GM19239 (cell line): ENCODE measurements at regions not wholly inside any gene's neighbourhood (a gene's known extent, or its start where the extent isn't known, plus 50 kb on each side); places are given as distances from the start of the nearest gene placed in this dataset.
A peak's percentile ranks its signal among the peaks of the same experiment; 100 is the strongest.

Source experiments
- DNase-seq: peaks from one replicate; pipeline ENCODE4 v3.0.0; 2011; ENCODE audit warnings: low spot score; ENCODE audit not compliant: insufficient read length
- FAIRE-seq: peaks from 2 replicates; lab custom pipeline; 2011; peaks lifted over from hg19 to GRCh38; lab: Jason Lieb, UNC

GRCh38 chr2:217723981-217724380, 278.8 kb downstream of the TNS1 start:
- FAIRE-seq (no peak), DNase-seq (no peak)

DNA sequence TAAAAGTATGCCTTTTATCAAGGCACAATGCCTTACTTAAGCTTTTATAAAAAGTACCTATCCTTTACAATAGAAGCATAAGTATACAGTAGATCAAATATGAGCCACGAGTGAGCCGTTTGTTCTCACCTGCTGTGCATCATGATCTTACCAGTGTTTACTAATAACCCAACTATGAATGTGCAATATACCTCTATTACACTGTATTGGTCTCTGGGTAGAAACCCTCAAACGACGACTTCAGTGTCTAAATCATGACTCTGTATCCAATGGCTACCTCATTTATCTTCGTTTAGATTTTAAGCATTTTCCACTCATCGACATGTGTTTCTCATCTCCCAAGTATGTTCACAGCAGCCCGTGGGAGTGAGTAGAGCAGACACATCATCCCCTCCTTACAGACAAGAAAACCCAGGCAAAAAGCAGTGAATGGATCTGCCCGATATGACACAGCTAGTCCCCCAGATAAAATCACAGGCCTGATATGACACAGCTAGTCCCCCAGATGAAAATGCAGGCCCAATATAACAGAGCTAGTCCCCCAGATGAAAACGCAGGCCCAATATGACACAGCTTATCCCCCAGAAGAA, 279.8 kb downstream of the TNS1 start:
- no peak for FAIRE-seq
- DNase-seq: no peak

- FAIRE-seq: no peak
These were observed 285.1 kb downstream of the TNS1 start for GRCh38 chr2:217717646-217718045.

DNA sequence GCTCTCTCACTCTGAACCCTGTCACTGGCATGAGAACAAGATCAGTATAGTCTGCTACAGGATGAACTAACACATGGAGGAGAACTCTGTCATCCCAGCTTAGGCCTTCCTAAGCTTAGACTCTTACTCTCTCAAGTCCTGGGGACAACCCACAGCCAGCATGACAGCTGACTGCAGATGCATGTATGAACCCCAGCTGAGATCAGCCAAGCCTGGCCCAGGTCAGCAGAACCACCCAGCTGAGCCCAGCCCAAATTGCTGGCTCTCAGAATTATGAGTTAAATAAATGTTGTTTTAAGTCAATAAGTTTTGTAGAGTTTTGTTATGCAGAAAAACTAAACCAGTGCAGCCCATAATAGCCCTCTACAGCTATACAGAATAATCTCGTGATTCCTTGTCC, 287.3 kb downstream of the TNS1 start:
- DNase-seq: no peak
- no peak for FAIRE-seq

More at GRCh38 chr2:217717646-217718045, 285.1 kb downstream of the TNS1 start:
- no peak for DNase-seq

GRCh38 chr2:217714287-217714751, 288.5 kb downstream of the TNS1 start:
- no peak for FAIRE-seq

GRCh38 chr2:217713395-217714286, 289.2 kb downstream of the TNS1 start:
- FAIRE-seq (peak; percentile 48), DNase-seq (peak; percentile 40)

More at GRCh38 chr2:217714287-217714751, 288.5 kb downstream of the TNS1 start:
- DNase-seq: no peak

- FAIRE-seq: no peak
These were observed 290.4 kb downstream of the TNS1 start for GRCh38 chr2:217712431-217712830.

DNA sequence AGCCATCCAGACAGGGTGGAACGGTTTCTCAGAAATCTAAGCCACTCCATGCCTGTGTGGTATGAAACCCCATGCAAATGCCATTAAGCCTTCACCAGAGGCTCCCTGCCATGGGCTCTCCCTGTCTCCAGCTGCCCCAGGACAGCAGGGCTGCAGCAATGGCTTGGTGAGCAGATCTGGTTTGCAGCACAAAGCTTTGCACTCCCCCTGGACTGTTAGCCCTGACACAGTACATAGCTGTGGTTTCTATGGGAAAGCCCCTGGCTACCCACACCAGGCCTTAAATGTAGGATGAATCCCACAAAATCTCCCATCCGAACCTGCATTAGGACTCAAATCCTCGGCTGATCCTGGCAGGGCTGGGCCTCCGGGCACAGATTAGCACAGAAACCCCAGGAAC, 291.6 kb downstream of the TNS1 start:
- no peak for FAIRE-seq
- DNase-seq: no peak

More at GRCh38 chr2:217712431-217712830, 290.4 kb downstream of the TNS1 start:
- no peak for DNase-seq

DNA sequence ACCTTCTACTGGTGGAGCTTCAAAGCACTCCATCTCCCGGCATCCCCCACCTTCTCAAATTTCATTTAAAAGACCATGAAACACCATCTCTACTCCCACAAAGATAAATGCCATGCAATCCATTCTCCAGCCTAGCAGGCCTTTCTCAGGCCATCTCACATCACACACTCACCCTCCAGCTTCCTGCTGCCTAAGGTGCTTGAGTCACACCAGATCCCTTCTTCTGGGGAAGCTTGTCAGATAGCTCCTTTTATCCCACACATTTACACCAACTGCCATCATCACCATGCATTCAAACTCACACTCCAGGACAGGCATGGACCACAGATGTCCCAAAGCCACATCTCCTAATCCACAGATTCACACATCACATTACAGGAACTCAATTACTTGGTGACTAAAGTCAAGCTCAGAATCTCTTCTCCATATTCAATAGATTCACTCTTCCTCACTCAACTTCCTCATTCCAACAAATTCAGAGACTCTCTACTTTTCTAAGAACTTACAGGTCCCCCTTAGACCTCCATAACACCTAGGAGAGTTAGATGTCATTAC, 292.5 kb downstream of the TNS1 start:
- DNase-seq (no peak), FAIRE-seq (no peak)

DNA sequence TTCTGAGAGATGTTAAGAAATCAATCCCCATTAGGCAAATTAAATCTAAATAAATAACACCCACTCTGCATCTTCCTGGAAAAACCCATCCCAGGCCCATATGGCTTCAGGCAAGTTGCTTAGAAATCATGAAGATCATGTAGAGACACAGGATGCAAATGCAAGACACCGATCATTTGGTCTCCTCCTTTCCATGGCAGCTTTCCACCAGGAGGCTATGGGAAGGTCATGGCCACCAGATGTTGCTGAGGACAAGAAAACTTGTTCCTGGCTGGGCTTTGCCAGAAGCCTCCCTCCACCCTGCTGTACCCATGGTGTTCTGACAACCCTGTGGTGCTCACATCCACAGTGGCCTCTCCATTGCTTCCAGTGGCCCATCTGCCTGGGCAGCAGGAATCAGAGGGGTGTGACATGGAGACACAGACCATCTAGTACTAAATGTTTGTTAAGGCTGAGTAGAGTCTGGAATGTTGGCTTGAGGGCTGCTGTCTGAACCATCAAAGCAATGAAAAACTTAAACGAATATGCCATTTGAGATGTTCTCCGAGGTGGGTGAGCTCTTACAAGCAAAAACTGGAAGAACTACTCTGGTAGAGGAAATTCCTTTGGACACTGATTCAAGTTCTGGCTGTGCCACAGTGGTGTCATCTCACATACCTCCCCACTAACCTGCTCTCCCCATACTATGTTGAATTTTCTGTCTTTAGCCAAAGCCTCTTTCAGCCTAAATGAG, 293.2 kb downstream of the TNS1 start:
- FAIRE-seq (no peak), DNase-seq (no peak)

GRCh38 chr2:217707131-217707611, 295.6 kb downstream of the TNS1 start:
- DNase-seq (no peak), FAIRE-seq (no peak)

DNA sequence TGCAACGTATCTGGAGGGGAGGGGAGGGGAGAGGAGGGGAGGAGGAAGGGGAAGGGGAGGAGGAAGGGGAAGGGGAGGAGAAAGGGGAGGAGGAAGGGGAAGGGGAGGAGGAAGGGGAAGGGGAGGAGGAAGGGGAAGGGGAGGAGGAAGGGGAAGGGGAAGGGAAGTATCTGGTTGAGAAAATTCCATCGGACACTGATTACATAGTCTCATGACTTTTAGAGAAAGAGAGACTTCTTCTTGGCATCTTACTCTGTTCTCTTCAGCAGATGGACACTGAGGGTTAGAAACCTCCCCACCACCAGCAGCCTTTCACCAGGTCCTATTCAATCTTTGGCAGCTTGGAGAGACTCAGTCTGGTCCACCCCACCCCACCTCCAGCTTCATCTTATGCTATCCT, 296.3 kb downstream of the TNS1 start:
- FAIRE-seq (no peak), DNase-seq (no peak)

- DNase-seq (no peak), FAIRE-seq (no peak)
These were observed 296.7 kb downstream of the TNS1 start for GRCh38 chr2:217706095-217706494.

- FAIRE-seq (no peak), DNase-seq (no peak)
These were observed 297.3 kb downstream of the TNS1 start for GRCh38 chr2:217705461-217705860.

GRCh38 chr2:217703999-217704398, 298.8 kb downstream of the TNS1 start:
- DNase-seq (no peak), FAIRE-seq (no peak)

- FAIRE-seq (no peak), DNase-seq (no peak)
These were observed 299.7 kb downstream of the TNS1 start for GRCh38 chr2:217703102-217703501.

GRCh38 chr2:217701622-217702021, 301.2 kb downstream of the TNS1 start:
- DNase-seq (no peak), FAIRE-seq (no peak)

- no peak for FAIRE-seq
- DNase-seq: no peak
These were observed 304.1 kb downstream of the TNS1 start for GRCh38 chr2:217698691-217699090.

DNA sequence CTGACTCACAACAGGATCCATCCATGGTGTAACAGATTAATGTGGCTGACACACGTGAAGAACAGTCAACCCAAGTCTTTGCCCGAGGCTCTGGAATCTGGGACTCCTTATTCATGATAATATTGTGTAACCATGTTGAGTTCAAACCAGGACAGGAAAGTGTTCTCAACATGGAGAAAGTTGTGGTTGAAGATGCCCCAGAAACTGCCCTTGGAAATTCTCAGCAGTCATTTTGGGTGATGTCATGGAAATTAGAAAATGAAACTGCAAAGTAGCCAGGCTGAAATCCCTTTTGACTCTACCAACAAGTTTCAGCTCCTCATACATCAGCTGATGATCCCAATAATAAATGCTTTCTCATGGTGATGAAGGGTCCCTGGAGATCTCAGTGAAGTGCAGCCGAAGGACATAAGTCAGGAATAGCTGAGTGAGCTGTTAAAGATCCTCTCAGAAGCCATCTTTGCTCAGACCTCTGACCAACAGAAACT, 307.7 kb downstream of the TNS1 start:
- FAIRE-seq (no peak), DNase-seq (no peak)

GRCh38 chr2:217694291-217694690, 308.5 kb downstream of the TNS1 start:
- no peak for DNase-seq
- no peak for FAIRE-seq
